H9 (cell line): ENCODE measurements at regions not wholly inside any gene's neighbourhood (a gene's known extent, or its start where the extent isn't known, plus 50 kb on each side); places are given as distances from the start of the nearest gene placed in this dataset.

Experiments used
- DNase-seq: peaks from one replicate; pipeline ENCODE4 v3.0.0-alpha.2; 2017
- H2AFZ ChIP-seq: one replicate; pipeline ENCODE4 v1.6.1; 2013; ENCODE audit warnings: mild to moderate bottlenecking, low read length, control low read depth, moderate library complexity
- H2AK5ac ChIP-seq: 2 replicates; pipeline ENCODE4 v1.6.1; 2013; ENCODE audit warnings: low read length, control low read depth, mixed read lengths; ENCODE audit not compliant: insufficient read length
- H2BK120ac ChIP-seq: one replicate; pipeline ENCODE4 v1.6.1; 2013; ENCODE audit warnings: low read depth, mild to moderate bottlenecking, low read length, control low read depth, inconsistent platforms; ENCODE audit not compliant: poor library complexity, severe bottlenecking
- H2BK12ac ChIP-seq: 2 replicates; pipeline ENCODE4 v1.6.1; 2013; ENCODE audit warnings: low read length, control low read depth, mixed read lengths, low read depth; ENCODE audit not compliant: insufficient read length
- H2BK15ac ChIP-seq: 2 replicates; pipeline ENCODE4 v1.6.1; 2013; ENCODE audit warnings: low read depth, low read length, control low read depth
- H2BK20ac ChIP-seq: one replicate; pipeline ENCODE4 v1.6.1; 2013; ENCODE audit warnings: low read depth, mild to moderate bottlenecking, low read length, control low read depth, inconsistent platforms; ENCODE audit not compliant: poor library complexity, severe bottlenecking
- H2BK5ac ChIP-seq: 2 replicates; pipeline ENCODE4 v1.6.1; 2013; ENCODE audit warnings: low read length, control low read depth, mixed read lengths; ENCODE audit not compliant: insufficient read length
- H3K14ac ChIP-seq: 2 replicates; pipeline ENCODE4 v1.6.1; 2013; ENCODE audit warnings: low read length, control low read depth; ENCODE audit not compliant: insufficient read depth
- H3K18ac ChIP-seq: 2 replicates; pipeline ENCODE4 v1.6.1; 2013; ENCODE audit warnings: low read depth, mild to moderate bottlenecking, mixed read lengths, low read length, control low read depth; ENCODE audit not compliant: insufficient read length
- H3K23ac ChIP-seq: 2 replicates; pipeline ENCODE4 v1.6.1; 2013; ENCODE audit warnings: low read length, control low read depth, mixed read lengths, low read depth; ENCODE audit not compliant: insufficient read length
- H3K23me2 ChIP-seq: 2 replicates; pipeline ENCODE4 v1.6.1; 2013; ENCODE audit warnings: low read depth, mild to moderate bottlenecking, mixed read lengths, low read length, control low read depth; ENCODE audit not compliant: insufficient read length, poor library complexity, severe bottlenecking
- H3K27ac ChIP-seq: 2 replicates; pipeline ENCODE4 v1.5.1; 2013; ENCODE audit warnings: low read length, control low read depth, mixed read lengths, low read depth; ENCODE audit not compliant: insufficient read length
- H3K27me3 ChIP-seq: 2 replicates; pipeline ENCODE4 v1.6.1; 2013; ENCODE audit warnings: low read length, control low read depth, inconsistent platforms; ENCODE audit not compliant: insufficient read depth
- H3K4ac ChIP-seq: 2 replicates; pipeline ENCODE4 v1.6.1; 2013; ENCODE audit warnings: low read depth, mild to moderate bottlenecking, control low read depth, inconsistent platforms, low read length, moderate library complexity
- H3K4me1 ChIP-seq: 2 replicates; pipeline ENCODE4 v1.6.1; 2013; ENCODE audit warnings: low read length, control low read depth, inconsistent platforms; ENCODE audit not compliant: insufficient read depth
- H3K4me2 ChIP-seq: 2 replicates; pipeline ENCODE4 v1.6.1; 2013; ENCODE audit warnings: low read length, control low read depth, mixed read lengths; ENCODE audit not compliant: insufficient read length, insufficient read depth
- H3K56ac ChIP-seq: 2 replicates; pipeline ENCODE4 v1.6.1; 2013; ENCODE audit warnings: low read depth, mild to moderate bottlenecking, mixed read lengths, low read length, control low read depth; ENCODE audit not compliant: insufficient read length
- H3K79me1 ChIP-seq: 2 replicates; pipeline ENCODE4 v1.6.1; 2013; ENCODE audit warnings: low read depth, mild to moderate bottlenecking, moderate library complexity, low read length, control low read depth, inconsistent platforms; ENCODE audit not compliant: insufficient read depth, poor library complexity, severe bottlenecking
- H3K79me2 ChIP-seq: 2 replicates; pipeline ENCODE4 v1.6.1; 2013; ENCODE audit warnings: low read length, control low read depth, inconsistent platforms; ENCODE audit not compliant: insufficient read depth
- H3K9ac ChIP-seq: 2 replicates; pipeline ENCODE4 v1.6.1; 2013; ENCODE audit warnings: low read length, control low read depth, mixed read lengths; ENCODE audit not compliant: insufficient read length; ENCODE audit errors: extremely low read depth
- H3K9me3 ChIP-seq: one replicate; pipeline ENCODE4 v1.6.1; 2013; ENCODE audit warnings: low read depth, low read length, inconsistent platforms; ENCODE audit not compliant: control insufficient read depth
- H3T11ph ChIP-seq: one replicate; pipeline ENCODE4 v1.6.1; 2013; ENCODE audit warnings: mild to moderate bottlenecking, low read length, control low read depth, inconsistent platforms
- H4K20me1 ChIP-seq: one replicate; pipeline ENCODE4 v1.6.1; 2013; ENCODE audit not compliant: control insufficient read depth, insufficient read length, insufficient read depth
- H4K5ac ChIP-seq: 2 replicates; pipeline ENCODE4 v1.6.1; 2013; ENCODE audit warnings: low read depth, mild to moderate bottlenecking, mixed read lengths, low read length, control low read depth; ENCODE audit not compliant: insufficient read length
- H4K8ac ChIP-seq: replicated peaks from 2 replicates; pipeline ENCODE4 v1.6.1; 2013; ENCODE audit warnings: low read length, control low read depth, mixed read lengths, low read depth; ENCODE audit not compliant: insufficient read length
- H4K91ac ChIP-seq: 2 replicates; pipeline ENCODE4 v1.6.1; 2013; ENCODE audit warnings: low read depth, mild to moderate bottlenecking, moderate library complexity, mixed read lengths, low read length, control low read depth; ENCODE audit not compliant: insufficient read length
- H3K27ac Mint-ChIP-seq, 3 experiments: 2 replicates in 2 of 3; 3 replicates in 1 of 3; pipeline ENCODE4 v1.8.0; 2020 to 2021; ENCODE audit warnings: mixed read lengths in 3 of 3, mild to moderate bottlenecking in 1 of 3, moderate library complexity in 1 of 3
- H3K27me3 Mint-ChIP-seq: 2 replicates; pipeline ENCODE4 v1.8.0; 2021; ENCODE audit warnings: low read depth, mild to moderate bottlenecking, moderate library complexity, mixed read lengths
- H3K36me3 Mint-ChIP-seq, 3 experiments: 2 replicates in 2 of 3; 3 replicates in 1 of 3; pipeline ENCODE4 v1.8.0; 2020 to 2021; ENCODE audit warnings: low read depth in 3 of 3, mixed read lengths in 3 of 3; ENCODE audit not compliant: insufficient read depth in 1 of 3
- H3K4me1 Mint-ChIP-seq, 2 experiments: 2 replicates each; pipeline ENCODE4 v1.8.0; 2020; ENCODE audit warnings: mixed read lengths in 2 of 2
- H3K4me3 Mint-ChIP-seq, 2 experiments: 2 replicates in 1 of 2; 3 replicates in 1 of 2; pipeline ENCODE4 v1.8.0; 2020 to 2021; ENCODE audit warnings: mild to moderate bottlenecking in 2 of 2, mixed read lengths in 2 of 2, moderate library complexity in 1 of 2
- H3K9me3 Mint-ChIP-seq, 2 experiments: 2 replicates in 1 of 2; 3 replicates in 1 of 2; pipeline ENCODE4 v1.8.0; 2020; ENCODE audit warnings: mild to moderate bottlenecking in 2 of 2, mixed read lengths in 2 of 2, moderate library complexity in 1 of 2
- WGBS: extraction: QIAGEN DNeasy Blood & Tissue Kit; methylation state at CpG from one replicate; pipeline ENCODE4 v1.1.7; 2013; ENCODE audit warnings: missing lambda C conversion rate, low lambda C conversion rate, mixed read lengths; ENCODE audit not compliant: insufficient read length; ENCODE audit errors: extremely low coverage; 5-methylcytosine and 5-hydroxymethylcytosine counted together
- TF ChIP-seq, protein P1 (sequence below): fragments of 200-600 bp; sonication (generic); conservative IDR thresholded peaks from 3 replicates; pipeline ENCODE4 v1.8.0; 2021; ENCODE audit warnings: antibody characterized with exemption, mild to moderate bottlenecking

DNA sequence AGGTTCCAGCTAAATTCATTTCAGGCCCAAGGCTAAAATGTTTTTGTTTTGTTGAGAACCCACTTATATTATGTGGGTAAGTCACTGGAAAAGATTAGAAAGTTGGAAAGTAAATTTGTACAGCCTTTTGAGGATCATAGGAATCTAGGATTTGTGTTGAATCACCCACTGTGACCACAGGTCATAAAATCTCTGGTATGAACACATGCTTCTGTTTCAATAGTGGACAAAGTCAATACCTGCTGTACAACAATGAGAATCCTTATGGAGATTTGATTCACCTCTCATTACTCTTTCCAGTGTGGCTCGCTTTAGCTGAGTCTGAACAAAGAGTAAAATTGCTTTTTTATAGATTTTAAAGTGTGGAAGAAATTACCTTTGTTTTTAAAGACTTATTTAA is 369.5 kb downstream of the TMEM167A start:
- no peak overlapping the region for H2BK15ac ChIP-seq
- H3K4me1 ChIP-seq: no peaks in the 10 kb centered on the region; the same call in 1 of the 2 replicates
- no peak overlapping the region for H3K4me3 Mint-ChIP-seq
- TF ChIP-seq, protein P1, sequence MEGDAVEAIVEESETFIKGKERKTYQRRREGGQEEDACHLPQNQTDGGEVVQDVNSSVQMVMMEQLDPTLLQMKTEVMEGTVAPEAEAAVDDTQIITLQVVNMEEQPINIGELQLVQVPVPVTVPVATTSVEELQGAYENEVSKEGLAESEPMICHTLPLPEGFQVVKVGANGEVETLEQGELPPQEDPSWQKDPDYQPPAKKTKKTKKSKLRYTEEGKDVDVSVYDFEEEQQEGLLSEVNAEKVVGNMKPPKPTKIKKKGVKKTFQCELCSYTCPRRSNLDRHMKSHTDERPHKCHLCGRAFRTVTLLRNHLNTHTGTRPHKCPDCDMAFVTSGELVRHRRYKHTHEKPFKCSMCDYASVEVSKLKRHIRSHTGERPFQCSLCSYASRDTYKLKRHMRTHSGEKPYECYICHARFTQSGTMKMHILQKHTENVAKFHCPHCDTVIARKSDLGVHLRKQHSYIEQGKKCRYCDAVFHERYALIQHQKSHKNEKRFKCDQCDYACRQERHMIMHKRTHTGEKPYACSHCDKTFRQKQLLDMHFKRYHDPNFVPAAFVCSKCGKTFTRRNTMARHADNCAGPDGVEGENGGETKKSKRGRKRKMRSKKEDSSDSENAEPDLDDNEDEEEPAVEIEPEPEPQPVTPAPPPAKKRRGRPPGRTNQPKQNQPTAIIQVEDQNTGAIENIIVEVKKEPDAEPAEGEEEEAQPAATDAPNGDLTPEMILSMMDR: no peak
- no peak overlapping the region for H3K9ac ChIP-seq
- no CpG with 5 or more reads among the region's 1 CpG for WGBS
- H3K27me3 Mint-ChIP-seq: no peaks in the 10 kb centered on the region
- H4K20me1 ChIP-seq: no peaks in the 10 kb centered on the region
- no peak overlapping the region for H2BK20ac ChIP-seq
- H2BK12ac ChIP-seq: no peak overlapping the region
- H3K27me3 ChIP-seq: no peaks in the 10 kb centered on the region
- H3K4ac ChIP-seq: no peak overlapping the region
- H4K8ac ChIP-seq: no peak overlapping the region
- no peak overlapping the region for H3K4me2 ChIP-seq
- no peak overlapping the region for H4K91ac ChIP-seq
- H4K5ac ChIP-seq: no peak overlapping the region
- no peaks in the 10 kb centered on the region for H3K9me3 Mint-ChIP-seq
- H3K27ac Mint-ChIP-seq: no peak overlapping the region
- no peak overlapping the region for H3K14ac ChIP-seq
- H3T11ph ChIP-seq: no peak overlapping the region
- no peak overlapping the region for H2BK120ac ChIP-seq
- H3K23ac ChIP-seq: no peak overlapping the region
- H2AFZ ChIP-seq: no peak overlapping the region
- DNase-seq: no peak
- H3K9me3 ChIP-seq: no peaks in the 10 kb centered on the region
- H3K36me3 Mint-ChIP-seq: no peaks in the 10 kb centered on the region
- peaks cover 0 to 7% of the 10 kb centered on the region in 2 experiments; a peak in 1 of 4 replicates for H3K4me1 Mint-ChIP-seq
- H2AK5ac ChIP-seq: no peak overlapping the region
- no peaks in the 10 kb centered on the region for H3K79me1 ChIP-seq
- H3K56ac ChIP-seq: no peak overlapping the region
- no peak overlapping the region for H3K18ac ChIP-seq
- H2BK5ac ChIP-seq: no peak overlapping the region
- no peaks in the 10 kb centered on the region for H3K23me2 ChIP-seq
- H3K79me2 ChIP-seq: no peaks in the 10 kb centered on the region
- H3K27ac ChIP-seq: no peak overlapping the region
